ENCODE measurements at regions not wholly inside any gene's neighbourhood (a gene's known extent, or its start where the extent isn't known, plus 50 kb on each side); places are given as distances from the start of the nearest gene placed in this dataset.
A peak's percentile ranks its signal among the peaks of the same experiment; 100 is the strongest.
"Not testable (repeated sequence)": the region's sequence is repeated elsewhere in the genome, so short reads cannot be mapped to it uniquely, and the experiment has no call there.

- DNase-seq, result no peak
These were observed 61.1 kb downstream of the MAD2L1 start for GRCh38 chr4:120005527-120005926.

GRCh38 chr4:120005076-120005475 lies 61.6 kb downstream of the MAD2L1 start:
- no peak for DNase-seq

- DNase-seq, result no peak
These were observed 62.6 kb downstream of the MAD2L1 start for GRCh38 chr4:120004054-120004453.

- no peak for DNase-seq
These were observed 63.5 kb downstream of the MAD2L1 start for GRCh38 chr4:120003193-120003592.

- DNase-seq, result no peak
These were observed 64.8 kb downstream of the MAD2L1 start for GRCh38 chr4:120001850-120002249.

GRCh38 chr4:120000591-120001296 lies 65.9 kb downstream of the MAD2L1 start:
- no peak for DNase-seq

DNA sequence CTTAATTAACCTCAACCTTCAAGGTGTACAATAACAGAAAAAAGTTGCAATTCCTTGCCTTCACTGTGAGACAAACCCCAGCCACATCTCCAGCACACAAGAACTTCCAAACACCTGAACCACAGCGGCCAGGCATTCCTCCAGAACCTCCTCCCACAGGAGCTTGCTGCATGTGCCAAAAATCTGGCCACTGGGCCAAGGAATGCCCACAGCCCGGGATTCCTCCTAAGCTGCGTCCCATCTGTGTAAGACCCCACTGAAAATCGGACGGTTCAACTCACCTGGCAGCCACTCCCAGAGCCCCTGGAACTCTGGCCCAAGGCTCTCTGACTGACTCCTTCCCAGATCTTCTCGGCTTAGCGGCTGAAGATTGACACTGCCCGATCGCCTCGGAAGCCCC lies 70.6 kb downstream of the MAD2L1 start:
- not testable (repeated sequence) for DNase-seq

- DNase-seq, result no peak
These were observed 81.7 kb downstream of the MAD2L1 start for GRCh38 chr4:119984996-119985395.

DNA sequence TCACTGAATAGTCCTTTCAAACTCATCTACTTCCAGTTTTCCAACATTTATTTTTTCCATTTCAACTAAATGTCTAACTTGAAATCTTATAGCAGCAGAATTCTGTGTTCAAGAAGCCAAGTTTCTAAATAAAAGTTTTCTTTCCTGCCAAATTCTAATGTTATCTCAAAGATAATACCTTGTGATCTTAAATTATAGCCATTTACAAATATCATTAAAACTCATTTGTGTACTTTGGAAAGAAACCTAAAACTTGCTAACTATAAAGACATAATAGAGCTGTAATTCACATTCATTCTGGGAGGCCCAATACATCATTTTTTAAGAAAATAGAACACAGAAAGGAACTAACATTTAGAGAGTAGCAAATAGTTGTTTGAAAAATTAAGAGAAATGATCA lies 83.9 kb downstream of the MAD2L1 start:
- no peak for DNase-seq

- no peak for DNase-seq
These were observed 86.2 kb downstream of the MAD2L1 start for GRCh38 chr4:119980456-119980855.

DNA sequence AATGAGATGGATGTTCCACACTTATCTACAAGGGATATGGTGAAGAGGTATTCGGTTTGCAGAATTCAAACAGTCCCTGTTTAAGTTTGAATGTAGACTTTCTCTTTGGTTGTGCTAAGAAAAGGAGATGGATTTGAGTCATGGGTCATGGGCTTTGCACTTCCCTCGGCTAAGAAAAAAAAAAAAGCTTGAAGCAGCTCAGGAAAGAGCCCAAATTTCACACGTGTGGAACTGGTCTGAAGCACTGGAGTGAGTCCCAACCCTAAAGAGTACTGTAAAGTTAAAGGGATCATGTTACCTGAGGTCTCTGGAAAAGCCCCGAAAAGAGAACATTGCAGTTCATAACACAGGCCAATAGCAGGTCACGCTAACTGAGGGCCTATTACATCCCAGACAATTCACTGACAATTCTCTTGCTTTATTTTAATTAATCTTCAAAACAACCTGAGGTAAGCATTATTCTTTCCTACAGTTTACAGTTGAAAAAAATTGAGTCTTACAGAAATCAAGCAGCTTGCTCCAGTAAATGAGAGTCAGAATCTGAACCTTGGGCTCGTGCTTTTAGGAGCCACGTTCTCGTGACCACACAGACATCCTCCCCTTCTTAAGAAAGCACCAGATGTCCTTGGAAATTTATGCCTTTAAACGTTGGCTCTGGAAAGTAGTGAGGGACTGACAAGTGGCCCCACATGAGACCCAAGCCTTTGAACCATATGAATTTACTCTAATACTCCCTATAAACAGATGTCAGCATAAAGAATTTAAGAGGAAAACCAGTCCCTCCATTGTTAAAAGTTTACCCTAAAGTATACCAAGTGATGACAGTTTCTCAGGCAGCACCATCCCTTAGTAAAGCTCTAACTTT lies 89.3 kb downstream of the MAD2L1 start:
- no peak for DNase-seq

- peak; percentile 46 for DNase-seq
These were observed 95.1 kb downstream of the MAD2L1 start for GRCh38 chr4:119971431-119972084.

- no peak for DNase-seq
These were observed 104.0 kb downstream of the MAD2L1 start for GRCh38 chr4:119962631-119963030.

GRCh38 chr4:119958983-119959382 lies 107.7 kb downstream of the MAD2L1 start:
- DNase-seq, result no peak

DNA sequence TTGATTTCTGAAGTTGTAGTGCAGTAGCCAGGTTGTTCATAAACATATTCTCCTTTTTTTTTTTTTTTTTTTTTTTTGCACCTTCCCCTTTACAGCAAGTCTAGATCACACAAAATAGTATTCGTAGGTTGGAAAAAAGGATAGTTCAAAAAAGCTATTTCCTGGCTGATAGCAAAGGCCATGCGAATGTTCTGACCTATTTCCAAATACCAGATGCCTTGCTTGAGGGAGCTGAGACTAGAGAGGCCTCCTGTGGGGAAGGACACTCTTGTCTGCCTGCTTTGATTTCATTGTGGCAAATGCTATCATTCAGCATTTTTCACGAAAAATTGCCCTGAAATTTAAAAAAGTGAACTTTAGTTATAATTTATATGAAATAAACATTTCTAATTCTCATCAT lies 111.4 kb downstream of the MAD2L1 start:
- DNase-seq, result no peak

- not testable (repeated sequence) for DNase-seq
These were observed 112.2 kb downstream of the MAD2L1 start for GRCh38 chr4:119954487-119954886.

- no peak for DNase-seq
These were observed 120.3 kb downstream of the MAD2L1 start for GRCh38 chr4:119946359-119946758.

GRCh38 chr4:119942806-119943205 lies 123.8 kb downstream of the MAD2L1 start:
- no peak for DNase-seq

DNA sequence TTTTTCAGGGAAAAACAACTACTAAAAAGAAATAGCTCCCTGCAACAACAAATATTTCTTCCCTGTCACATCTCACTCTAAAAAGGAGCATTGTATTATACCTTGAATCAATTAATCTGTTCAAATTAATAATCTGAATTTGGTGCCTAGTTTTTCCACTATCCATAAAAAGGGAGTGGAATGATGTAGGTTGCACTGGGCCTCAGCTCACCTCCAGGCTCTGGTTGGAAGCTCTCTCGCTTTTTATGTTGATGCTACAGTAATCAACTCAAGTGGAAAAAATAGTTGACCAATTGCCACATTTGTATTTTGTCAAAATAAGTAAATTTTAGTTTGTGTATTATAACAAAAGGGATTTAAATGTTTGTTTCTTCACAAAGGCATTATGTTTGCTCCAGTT lies 126.1 kb downstream of the MAD2L1 start:
- no peak for DNase-seq

DNA sequence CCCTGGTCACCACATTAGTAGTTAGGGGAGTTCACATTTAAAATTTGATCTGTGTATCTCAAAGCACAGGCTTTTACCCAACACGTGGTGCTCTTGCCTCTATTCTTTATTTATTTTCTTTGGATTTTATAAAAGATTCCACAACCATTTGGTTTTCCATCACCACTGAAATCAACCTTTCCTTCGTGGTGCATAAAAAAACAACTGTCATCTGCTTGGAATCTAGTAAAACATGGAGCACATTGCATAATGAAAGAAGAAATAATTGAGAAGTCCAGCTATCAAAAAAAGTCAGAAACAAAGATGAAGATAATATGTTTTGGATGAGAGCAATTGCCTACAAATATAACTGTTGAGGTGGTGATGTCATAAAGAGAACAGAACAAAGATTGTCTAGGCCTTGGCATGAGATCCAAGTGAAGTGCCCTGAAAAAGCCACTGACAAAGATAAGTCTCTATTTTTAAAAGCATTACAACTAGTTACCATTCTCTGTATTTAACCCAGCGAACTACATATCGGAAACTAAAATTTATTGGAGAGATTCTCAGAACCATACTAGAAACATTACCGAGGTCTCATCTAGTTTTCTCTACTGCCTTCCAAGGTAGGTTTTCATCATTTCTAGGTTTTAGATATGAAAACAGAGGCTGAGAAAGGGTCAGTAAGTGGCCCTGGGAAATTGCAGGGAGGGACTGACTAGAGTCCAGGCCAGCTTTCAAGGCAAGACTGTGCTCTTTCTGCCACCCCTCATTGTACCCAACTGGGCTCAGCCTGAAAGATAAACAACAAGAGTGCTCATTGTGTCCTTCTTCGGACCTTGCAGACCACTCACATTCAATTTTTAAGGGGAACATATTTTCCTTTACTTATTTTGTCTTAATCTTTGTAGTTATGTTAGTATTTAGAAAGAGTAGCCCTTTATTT lies 127.3 kb downstream of the MAD2L1 start:
- no peak for DNase-seq

GRCh38 chr4:119937746-119938145 lies 128.9 kb downstream of the MAD2L1 start:
- DNase-seq, result no peak

GRCh38 chr4:119933606-119934005 lies 133.0 kb downstream of the MAD2L1 start:
- DNase-seq, result peak; percentile 15
